Calu3 (cell line): ENCODE measurements at regions not wholly inside any gene's neighbourhood (a gene's known extent, or its start where the extent isn't known, plus 50 kb on each side); places are given as distances from the start of the nearest gene placed in this dataset.

Experiments
- BruUV-seq: library from RNA; stranded (reverse); fragments of 400-500 nt; replicated peaks from 2 replicates; lab custom pipeline; 2021; lab: Mats Ljungman, UMichigan
- CTCF ChIA-PET: fragments of 300-600 bp; sonication (Branson Sonifier 250); formaldehyde crosslinking; loops from one replicate; lab custom pipeline; 2022; ENCODE audit warnings: antibody characterized with exemption; lab: Charles Lee
- DNase-seq: peaks from one replicate; pipeline ENCODE4 v3.0.0; 2022
- H3K27ac Mint-ChIP-seq: one replicate; pipeline ENCODE4 v1.8.0; 2022; ENCODE audit warnings: mixed read lengths; ENCODE audit not compliant: unreplicated experiment
- H3K27me3 Mint-ChIP-seq: one replicate; pipeline ENCODE4 v1.8.0; 2022; ENCODE audit warnings: mixed read lengths; ENCODE audit not compliant: unreplicated experiment
- H3K36me3 Mint-ChIP-seq: one replicate; pipeline ENCODE4 v1.8.0; 2022; ENCODE audit warnings: mild to moderate bottlenecking, moderate library complexity, mixed read lengths; ENCODE audit not compliant: insufficient read depth, unreplicated experiment
- H3K4me1 Mint-ChIP-seq: one replicate; pipeline ENCODE4 v1.8.0; 2022; ENCODE audit warnings: mild to moderate bottlenecking, low read depth, mixed read lengths; ENCODE audit not compliant: unreplicated experiment
- H3K4me3 Mint-ChIP-seq: one replicate; pipeline ENCODE4 v1.8.0; 2022; ENCODE audit warnings: mild to moderate bottlenecking, low read depth, moderate library complexity, mixed read lengths; ENCODE audit not compliant: unreplicated experiment
- H3K9me3 Mint-ChIP-seq: one replicate; pipeline ENCODE4 v1.8.0; 2022; ENCODE audit warnings: low read depth, mixed read lengths; ENCODE audit not compliant: unreplicated experiment
- intact Hi-C: fragments of 100-400 bp; cut with micrococcal nuclease; formaldehyde crosslinking; loops from one replicate; pipeline ENCODE4 v1.10.0; 2022; ENCODE audit not compliant: unreplicated experiment
- TF ChIP-seq, protein P1 (sequence below): fragments of 200-600 bp; IDR thresholded peaks from one replicate; pipeline ENCODE4 v1.8.0; 2022; ENCODE audit warnings: antibody characterized with exemption; ENCODE audit not compliant: unreplicated experiment

DNA sequence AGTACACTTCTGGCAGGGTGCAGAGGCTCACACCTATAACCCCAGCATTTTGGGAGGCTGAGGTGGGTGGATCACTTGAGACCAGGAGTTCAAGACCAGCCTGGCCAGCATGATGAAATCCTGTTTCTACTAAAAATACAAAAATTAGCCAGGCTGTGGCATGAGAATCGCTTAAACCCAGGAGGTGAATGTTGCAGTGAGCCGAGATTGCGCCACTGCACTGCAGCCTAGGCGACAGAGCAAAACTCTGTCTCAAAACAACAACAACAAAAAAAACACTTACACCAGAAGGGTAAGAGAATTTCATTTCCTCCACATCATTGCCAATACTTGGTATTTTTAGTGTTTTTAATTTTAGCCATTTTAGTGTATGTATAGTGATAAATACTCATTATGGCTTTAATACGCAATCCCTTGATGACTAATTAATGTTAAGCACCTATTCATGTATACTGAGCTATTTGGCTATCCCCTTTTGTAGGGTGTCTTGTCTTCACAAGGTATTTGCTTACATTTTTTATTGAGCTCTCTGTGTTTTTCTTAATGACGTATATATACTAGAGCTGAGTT, 77.1 kb upstream of the TNR start:
- H3K36me3 Mint-ChIP-seq = no peaks in the 10 kb centered on the region
- DNase-seq = no peak
- peaks cover 5% of the 10 kb centered on the region for H3K9me3 Mint-ChIP-seq
- no peak overlapping the region for H3K4me3 Mint-ChIP-seq
- H3K4me1 Mint-ChIP-seq = no peaks in the 10 kb centered on the region
- H3K27ac Mint-ChIP-seq = no peak overlapping the region
- TF ChIP-seq, protein P1, sequence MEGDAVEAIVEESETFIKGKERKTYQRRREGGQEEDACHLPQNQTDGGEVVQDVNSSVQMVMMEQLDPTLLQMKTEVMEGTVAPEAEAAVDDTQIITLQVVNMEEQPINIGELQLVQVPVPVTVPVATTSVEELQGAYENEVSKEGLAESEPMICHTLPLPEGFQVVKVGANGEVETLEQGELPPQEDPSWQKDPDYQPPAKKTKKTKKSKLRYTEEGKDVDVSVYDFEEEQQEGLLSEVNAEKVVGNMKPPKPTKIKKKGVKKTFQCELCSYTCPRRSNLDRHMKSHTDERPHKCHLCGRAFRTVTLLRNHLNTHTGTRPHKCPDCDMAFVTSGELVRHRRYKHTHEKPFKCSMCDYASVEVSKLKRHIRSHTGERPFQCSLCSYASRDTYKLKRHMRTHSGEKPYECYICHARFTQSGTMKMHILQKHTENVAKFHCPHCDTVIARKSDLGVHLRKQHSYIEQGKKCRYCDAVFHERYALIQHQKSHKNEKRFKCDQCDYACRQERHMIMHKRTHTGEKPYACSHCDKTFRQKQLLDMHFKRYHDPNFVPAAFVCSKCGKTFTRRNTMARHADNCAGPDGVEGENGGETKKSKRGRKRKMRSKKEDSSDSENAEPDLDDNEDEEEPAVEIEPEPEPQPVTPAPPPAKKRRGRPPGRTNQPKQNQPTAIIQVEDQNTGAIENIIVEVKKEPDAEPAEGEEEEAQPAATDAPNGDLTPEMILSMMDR = no peak
- BruUV-seq = no TSS peak
- CTCF ChIA-PET = interaction anchor here (0.8 kb wide), 1 partner anchor 39 kb away, joined by 4 read pairs; no protein-coding TSS in a partner anchor
- H3K27me3 Mint-ChIP-seq = peaks cover 16% of the 10 kb centered on the region
- intact Hi-C loops = no loop called here

- Mint-ChIP-seq H3K4me3 (no peak overlapping the region), H3K4me1 (no peaks in the 10 kb centered on the region), H3K27me3 (peaks cover 28% of the 10 kb centered on the region), H3K9me3 (peaks cover 5% of the 10 kb centered on the region), H3K36me3 (no peaks in the 10 kb centered on the region), H3K27ac (no peak overlapping the region)
- no TSS peak for BruUV-seq
- TF ChIP-seq, protein P1 = no peak
- CTCF ChIA-PET = no interaction called here
- intact Hi-C loops = no loop called here
- no peak for DNase-seq
Observed at GRCh38 chr1:175818929-175819328, 75.5 kb upstream of the TNR start.

GRCh38 chr1:175817445-175817844, 74.0 kb upstream of the TNR start:
- H3K9me3 Mint-ChIP-seq = peaks cover 5% of the 10 kb centered on the region
- no peak overlapping the region for H3K4me3 Mint-ChIP-seq
- H3K27ac Mint-ChIP-seq = no peak overlapping the region
- TF ChIP-seq, protein P1 = no peak
- no peaks in the 10 kb centered on the region for H3K36me3 Mint-ChIP-seq
- no peaks in the 10 kb centered on the region for H3K4me1 Mint-ChIP-seq
- CTCF ChIA-PET = no interaction called here
- DNase-seq = no peak
- peaks cover 21% of the 10 kb centered on the region for H3K27me3 Mint-ChIP-seq
- intact Hi-C loops = no loop called here
- no TSS peak for BruUV-seq

GRCh38 chr1:175814885-175815284, 71.5 kb upstream of the TNR start:
- BruUV-seq = no TSS peak
- TF ChIP-seq, protein P1 = no peak
- Mint-ChIP-seq H3K4me3 (no peak overlapping the region), H3K27me3 (peaks cover 22% of the 10 kb centered on the region), H3K27ac (no peak overlapping the region), H3K36me3 (no peaks in the 10 kb centered on the region), H3K4me1 (no peaks in the 10 kb centered on the region), H3K9me3 (peaks cover 2% of the 10 kb centered on the region)
- DNase-seq = no peak
- CTCF ChIA-PET = no interaction called here
- intact Hi-C loops = no loop called here
